ENCODE measurements at regions not wholly inside any gene's neighbourhood (a gene's known extent, or its start where the extent isn't known, plus 50 kb on each side); places are given as distances from the start of the nearest gene placed in this dataset.

DNA sequence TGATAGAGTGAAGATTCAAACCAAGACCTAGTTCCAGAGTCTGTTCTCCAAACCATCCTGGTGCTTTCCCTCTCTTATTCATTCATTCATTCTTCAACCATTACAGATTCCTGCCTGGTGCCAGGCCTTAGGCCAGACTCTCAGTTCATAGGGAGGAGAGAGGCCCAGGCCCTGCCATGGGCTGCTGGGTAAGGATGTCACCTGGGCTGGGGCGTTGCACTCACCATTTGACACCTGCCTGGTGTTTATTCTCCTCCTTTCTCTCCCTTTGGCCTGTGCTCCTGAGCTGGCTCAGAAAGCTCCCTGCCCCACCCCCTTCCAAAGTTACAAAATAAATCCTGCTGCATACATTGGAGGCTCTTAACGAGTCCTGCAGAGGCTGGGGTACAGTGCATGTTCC lies 549.8 kb downstream of the MATN1 start:
- TF ChIP-seq, protein P1, sequence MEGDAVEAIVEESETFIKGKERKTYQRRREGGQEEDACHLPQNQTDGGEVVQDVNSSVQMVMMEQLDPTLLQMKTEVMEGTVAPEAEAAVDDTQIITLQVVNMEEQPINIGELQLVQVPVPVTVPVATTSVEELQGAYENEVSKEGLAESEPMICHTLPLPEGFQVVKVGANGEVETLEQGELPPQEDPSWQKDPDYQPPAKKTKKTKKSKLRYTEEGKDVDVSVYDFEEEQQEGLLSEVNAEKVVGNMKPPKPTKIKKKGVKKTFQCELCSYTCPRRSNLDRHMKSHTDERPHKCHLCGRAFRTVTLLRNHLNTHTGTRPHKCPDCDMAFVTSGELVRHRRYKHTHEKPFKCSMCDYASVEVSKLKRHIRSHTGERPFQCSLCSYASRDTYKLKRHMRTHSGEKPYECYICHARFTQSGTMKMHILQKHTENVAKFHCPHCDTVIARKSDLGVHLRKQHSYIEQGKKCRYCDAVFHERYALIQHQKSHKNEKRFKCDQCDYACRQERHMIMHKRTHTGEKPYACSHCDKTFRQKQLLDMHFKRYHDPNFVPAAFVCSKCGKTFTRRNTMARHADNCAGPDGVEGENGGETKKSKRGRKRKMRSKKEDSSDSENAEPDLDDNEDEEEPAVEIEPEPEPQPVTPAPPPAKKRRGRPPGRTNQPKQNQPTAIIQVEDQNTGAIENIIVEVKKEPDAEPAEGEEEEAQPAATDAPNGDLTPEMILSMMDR (IDR thresholded peaks at IDR 0.05; ENCODE audit: insufficient read depth, low read depth, low read length, missing control alignments), result no peak
- DNase-seq (ENCODE audit: low read depth), result no peak

DNA sequence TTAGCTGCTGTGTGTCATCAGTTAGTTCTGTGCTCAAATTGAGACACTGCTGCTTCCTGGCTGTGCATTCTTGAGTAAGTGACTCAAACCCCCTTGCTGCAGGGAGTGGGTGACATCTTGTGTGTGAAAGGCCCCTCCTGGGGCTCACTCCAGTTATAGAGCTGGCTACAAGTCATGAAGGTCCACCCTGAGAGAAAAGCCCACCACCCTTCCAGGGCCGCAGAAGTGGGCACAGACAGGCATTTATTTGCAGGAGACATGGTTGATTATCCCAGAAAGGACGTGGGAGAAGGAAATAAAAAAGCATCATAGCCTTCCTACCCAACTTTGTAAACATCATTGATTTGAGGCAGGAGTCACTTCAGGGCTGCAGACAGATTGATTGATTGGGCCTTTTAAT lies 550.6 kb downstream of the MATN1 start:
- TF ChIP-seq, protein P1 (IDR thresholded peaks at IDR 0.05; ENCODE audit: insufficient read depth, low read depth, low read length, missing control alignments), result no peak
- H3K4me3 ChIP-seq (ENCODE audit: low read length), result no peak overlapping the region
- DNase-seq (ENCODE audit: low read depth), result no peak

More for the DNA sequence above, 549.8 kb downstream of the MATN1 start:
- no peak overlapping the region for H3K4me3 ChIP-seq (ENCODE audit: low read length)

GRCh38 chr1:30172299-30172694 lies 551.1 kb downstream of the MATN1 start:
- DNase-seq (ENCODE audit: low read depth), result no peak
- H3K4me3 ChIP-seq (ENCODE audit: low read length), result no peak overlapping the region
- TF ChIP-seq, protein P1 (IDR thresholded peaks at IDR 0.05; ENCODE audit: insufficient read depth, low read depth, low read length, missing control alignments), result no peak

- TF ChIP-seq, protein P1 (IDR thresholded peaks at IDR 0.05; ENCODE audit: insufficient read depth, low read depth, low read length, missing control alignments), result no peak
- no peak overlapping the region for H3K4me3 ChIP-seq (ENCODE audit: low read length)
- DNase-seq (ENCODE audit: low read depth), result no peak
These were observed 551.7 kb downstream of the MATN1 start for GRCh38 chr1:30171537-30172298.

GRCh38 chr1:30169269-30169668 lies 554.1 kb downstream of the MATN1 start:
- TF ChIP-seq, protein P1 (IDR thresholded peaks at IDR 0.05; ENCODE audit: insufficient read depth, low read depth, low read length, missing control alignments), result no peak
- no peak overlapping the region for H3K4me3 ChIP-seq (ENCODE audit: low read length)
- no peak for DNase-seq (ENCODE audit: low read depth)

DNA sequence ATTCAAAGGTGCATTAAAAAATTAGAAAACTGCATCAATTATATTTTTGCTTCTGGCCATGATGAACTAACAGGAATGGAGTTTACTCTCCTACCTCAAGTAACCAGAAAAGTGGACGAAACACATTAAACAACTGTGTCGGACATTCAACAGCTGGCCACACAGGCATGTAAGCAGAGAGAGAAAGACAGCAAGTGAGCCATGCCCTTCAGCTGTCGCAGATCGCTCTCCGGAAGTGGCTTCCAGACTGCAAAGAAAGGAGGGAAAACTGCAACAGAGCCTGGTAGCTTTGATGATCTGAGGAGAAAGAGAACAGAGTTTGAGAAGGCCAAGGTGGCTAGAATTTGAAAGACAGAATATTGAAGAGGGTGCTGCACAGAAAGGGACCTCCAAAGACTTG lies 557.2 kb downstream of the MATN1 start:
- H3K4me3 ChIP-seq (ENCODE audit: low read length), result no peak overlapping the region
- DNase-seq (ENCODE audit: low read depth), result no peak
- TF ChIP-seq, protein P1 (IDR thresholded peaks at IDR 0.05; ENCODE audit: insufficient read depth, low read depth, low read length, missing control alignments), result no peak

DNA sequence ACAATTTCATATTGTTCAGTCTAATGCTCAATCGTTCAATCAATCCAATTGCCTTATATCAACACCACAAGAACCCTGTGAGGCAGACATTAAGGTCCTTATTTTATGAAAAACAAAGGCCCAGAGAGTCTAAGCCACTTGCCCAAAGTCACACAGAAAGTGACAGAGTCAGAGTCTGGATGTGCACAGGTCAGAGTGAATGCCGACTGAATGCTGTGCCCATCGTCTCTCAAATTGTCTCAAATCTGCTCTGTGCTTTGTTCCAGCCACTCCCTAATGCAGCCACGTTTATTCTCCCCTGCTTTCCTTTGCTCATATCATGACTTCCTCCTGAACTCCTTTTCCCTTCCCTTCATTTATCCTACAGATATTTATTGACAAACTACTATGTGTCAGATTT lies 558.3 kb downstream of the MATN1 start:
- TF ChIP-seq, protein P1 (IDR thresholded peaks at IDR 0.05; ENCODE audit: insufficient read depth, low read depth, low read length, missing control alignments), result no peak
- no peak for DNase-seq (ENCODE audit: low read depth)
- no peak overlapping the region for H3K4me3 ChIP-seq (ENCODE audit: low read length)

Data from epithelial cell of esophagus (primary cell).